ENCODE measurements at regions not wholly inside any gene's neighbourhood (a gene's known extent, or its start where the extent isn't known, plus 50 kb on each side); places are given as distances from the start of the nearest gene placed in this dataset.

- DNase-seq (ENCODE audit: low spot score) = no peak
- TF ChIP-seq, protein P1, sequence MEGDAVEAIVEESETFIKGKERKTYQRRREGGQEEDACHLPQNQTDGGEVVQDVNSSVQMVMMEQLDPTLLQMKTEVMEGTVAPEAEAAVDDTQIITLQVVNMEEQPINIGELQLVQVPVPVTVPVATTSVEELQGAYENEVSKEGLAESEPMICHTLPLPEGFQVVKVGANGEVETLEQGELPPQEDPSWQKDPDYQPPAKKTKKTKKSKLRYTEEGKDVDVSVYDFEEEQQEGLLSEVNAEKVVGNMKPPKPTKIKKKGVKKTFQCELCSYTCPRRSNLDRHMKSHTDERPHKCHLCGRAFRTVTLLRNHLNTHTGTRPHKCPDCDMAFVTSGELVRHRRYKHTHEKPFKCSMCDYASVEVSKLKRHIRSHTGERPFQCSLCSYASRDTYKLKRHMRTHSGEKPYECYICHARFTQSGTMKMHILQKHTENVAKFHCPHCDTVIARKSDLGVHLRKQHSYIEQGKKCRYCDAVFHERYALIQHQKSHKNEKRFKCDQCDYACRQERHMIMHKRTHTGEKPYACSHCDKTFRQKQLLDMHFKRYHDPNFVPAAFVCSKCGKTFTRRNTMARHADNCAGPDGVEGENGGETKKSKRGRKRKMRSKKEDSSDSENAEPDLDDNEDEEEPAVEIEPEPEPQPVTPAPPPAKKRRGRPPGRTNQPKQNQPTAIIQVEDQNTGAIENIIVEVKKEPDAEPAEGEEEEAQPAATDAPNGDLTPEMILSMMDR (IDR thresholded peaks at IDR 0.05; ENCODE audit: extremely low read depth, missing control alignments) = no peak
Observed at GRCh38 chr5:5783021-5783420, 360.5 kb downstream of the ICE1 start.

DNA sequence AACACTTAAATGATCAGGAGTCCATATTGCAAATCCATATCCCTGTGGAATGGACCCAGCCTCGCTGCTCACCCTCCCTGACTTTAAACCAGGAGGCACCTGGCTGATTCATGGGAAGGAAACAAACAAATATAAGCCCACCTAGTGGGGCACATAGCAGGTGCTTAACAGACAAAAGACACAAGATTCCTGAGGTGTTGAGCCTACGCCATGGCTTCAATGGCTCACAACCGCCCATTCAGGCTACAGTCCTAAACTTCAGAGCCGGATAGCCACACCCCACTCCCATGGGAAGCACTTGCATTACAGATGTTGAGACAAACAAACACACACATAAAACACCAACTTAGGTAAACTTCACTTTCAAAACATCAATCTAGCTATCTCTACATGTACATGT, 359.9 kb downstream of the ICE1 start:
- TF ChIP-seq, protein P1 (IDR thresholded peaks at IDR 0.05; ENCODE audit: extremely low read depth, missing control alignments) = no peak
- DNase-seq (ENCODE audit: low spot score) = no peak

- TF ChIP-seq, protein P1 (IDR thresholded peaks at IDR 0.05; ENCODE audit: extremely low read depth, missing control alignments) = no peak
Observed at GRCh38 chr5:5781335-5781734, 358.9 kb downstream of the ICE1 start.

DNA sequence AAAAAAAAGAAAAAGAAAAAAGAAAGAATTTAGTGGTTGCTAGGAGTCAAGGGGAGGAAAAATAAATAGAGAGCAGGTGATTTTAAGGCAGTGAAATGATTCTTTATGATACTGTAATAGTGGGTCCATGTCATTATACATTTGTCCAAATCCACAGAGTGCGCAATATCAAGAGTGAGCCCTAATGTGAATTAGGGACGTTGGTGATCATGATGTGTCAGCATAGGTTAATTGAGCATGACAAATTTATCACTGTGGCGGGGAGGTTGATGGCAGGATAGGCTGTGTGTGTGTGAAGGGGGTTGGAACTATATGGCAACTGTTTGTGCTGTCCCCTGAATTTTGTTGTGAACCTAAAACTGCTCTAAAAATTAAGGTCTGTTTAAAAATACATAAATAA, 357.8 kb downstream of the ICE1 start:
- DNase-seq (ENCODE audit: low spot score) = no peak
- TF ChIP-seq, protein P1 (IDR thresholded peaks at IDR 0.05; ENCODE audit: extremely low read depth, missing control alignments) = no peak

More at GRCh38 chr5:5781335-5781734, 358.9 kb downstream of the ICE1 start:
- DNase-seq (ENCODE audit: low spot score) = no peak

GRCh38 chr5:5777013-5777412, 354.5 kb downstream of the ICE1 start:
- TF ChIP-seq, protein P1 (IDR thresholded peaks at IDR 0.05; ENCODE audit: extremely low read depth, missing control alignments) = no peak
- DNase-seq (ENCODE audit: low spot score) = no peak

DNA sequence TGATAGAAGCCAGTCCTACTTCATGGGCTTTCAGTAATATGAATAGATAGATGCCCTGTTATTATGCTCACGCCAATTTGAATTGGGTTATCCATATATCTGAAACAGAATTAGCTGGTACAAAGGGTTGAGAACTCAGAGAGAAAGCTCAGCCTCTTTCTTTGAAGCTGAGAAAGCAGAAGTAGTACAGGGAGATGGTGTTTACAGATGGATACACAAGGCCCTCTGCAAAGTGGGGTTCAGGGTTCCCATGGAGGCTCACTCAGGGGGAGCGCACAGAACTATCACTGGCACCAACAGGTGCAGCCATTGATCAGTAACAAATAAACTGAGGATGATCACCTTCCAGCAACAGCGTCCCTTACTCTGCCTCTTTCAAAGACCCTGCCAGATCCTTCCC, 349.7 kb downstream of the ICE1 start:
- TF ChIP-seq, protein P1 (IDR thresholded peaks at IDR 0.05; ENCODE audit: extremely low read depth, missing control alignments) = no peak

DNA sequence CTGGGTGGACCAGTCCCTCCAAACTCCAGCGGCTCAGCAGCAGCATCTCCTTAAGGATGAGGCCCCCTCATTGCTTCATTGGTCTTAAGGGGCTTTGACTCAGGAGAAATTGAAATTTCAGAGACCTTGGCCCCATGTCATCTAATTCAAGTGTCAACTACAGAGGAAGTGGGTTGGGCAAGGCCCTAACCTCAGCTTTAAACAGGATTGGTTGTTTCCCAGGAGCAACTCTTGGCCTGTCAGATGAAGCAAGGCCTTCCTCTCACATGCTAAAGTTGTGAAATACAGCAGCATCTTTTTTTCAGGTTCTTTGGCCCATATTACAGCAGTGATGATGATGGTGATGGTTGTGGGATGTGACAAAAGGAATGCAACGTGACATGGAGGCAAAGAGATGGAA, 348.3 kb downstream of the ICE1 start:
- no peak for DNase-seq (ENCODE audit: low spot score)
- TF ChIP-seq, protein P1 (IDR thresholded peaks at IDR 0.05; ENCODE audit: extremely low read depth, missing control alignments) = no peak

More for the DNA sequence above, 349.7 kb downstream of the ICE1 start:
- no peak for DNase-seq (ENCODE audit: low spot score)
